ENCODE measurements at regions not wholly inside any gene's neighbourhood (a gene's known extent, or its start where the extent isn't known, plus 50 kb on each side); places are given as distances from the start of the nearest gene placed in this dataset.
"Not testable (repeated sequence)": the region's sequence is repeated elsewhere in the genome, so short reads cannot be mapped to it uniquely, and the experiment has no call there.

DNA sequence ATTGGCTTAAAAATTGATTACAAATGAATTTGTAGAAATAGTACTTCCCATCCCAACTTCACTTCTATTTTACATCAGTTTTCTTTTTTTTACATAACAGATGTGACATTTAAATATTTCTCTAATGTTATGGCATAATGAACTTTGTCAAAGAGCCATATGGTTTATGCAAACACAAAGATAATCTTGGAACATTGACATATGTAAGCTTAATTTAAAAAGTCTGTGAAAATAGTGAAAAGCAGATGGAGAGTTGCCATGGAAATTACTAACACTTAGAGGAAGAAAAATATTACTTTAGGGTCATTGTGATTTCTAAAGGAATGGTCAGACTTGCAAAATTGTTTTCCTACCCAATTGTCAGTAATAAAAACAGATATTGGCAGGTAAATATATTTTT is 232.4 kb downstream of the AEBP2 start:
- DNase-seq, result no peak

DNA sequence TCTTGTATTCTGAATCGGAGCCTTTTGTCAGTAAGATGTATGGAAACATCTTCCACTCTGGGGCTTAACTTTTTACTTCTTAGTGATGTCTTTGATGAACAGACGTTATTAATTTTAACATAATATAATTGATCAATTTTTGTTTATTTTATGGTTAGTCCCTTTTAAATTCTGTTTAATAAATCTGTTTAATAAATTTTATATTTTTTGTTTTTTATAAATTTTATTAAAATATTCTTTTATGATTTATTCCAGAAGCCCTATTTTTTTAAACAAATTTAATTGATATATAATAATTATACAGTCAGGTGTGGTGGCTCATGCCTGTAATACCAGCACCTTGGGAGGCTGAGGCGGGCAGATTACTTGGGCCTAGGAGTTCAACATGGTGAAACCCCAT is 235.1 kb downstream of the AEBP2 start:
- DNase-seq, result no peak

DNA sequence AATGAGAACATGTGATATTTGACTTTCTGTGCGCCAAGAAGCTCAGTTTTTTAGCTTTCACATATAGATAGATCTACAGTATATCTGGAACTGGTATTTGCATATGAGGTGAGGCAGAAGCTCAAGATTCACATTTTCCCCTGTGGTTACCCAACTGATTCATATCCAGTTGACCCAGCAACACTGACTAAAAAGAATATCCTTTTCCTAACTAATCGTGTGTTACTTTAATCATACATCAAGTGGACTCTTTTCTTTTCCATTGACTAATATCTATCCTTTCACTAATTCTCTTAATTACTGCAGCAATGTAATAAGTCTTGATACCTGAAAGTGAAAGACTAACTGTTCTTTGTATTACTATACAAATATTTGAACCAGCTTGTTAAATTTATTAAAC is 236.1 kb downstream of the AEBP2 start:
- DNase-seq, result no peak

DNA sequence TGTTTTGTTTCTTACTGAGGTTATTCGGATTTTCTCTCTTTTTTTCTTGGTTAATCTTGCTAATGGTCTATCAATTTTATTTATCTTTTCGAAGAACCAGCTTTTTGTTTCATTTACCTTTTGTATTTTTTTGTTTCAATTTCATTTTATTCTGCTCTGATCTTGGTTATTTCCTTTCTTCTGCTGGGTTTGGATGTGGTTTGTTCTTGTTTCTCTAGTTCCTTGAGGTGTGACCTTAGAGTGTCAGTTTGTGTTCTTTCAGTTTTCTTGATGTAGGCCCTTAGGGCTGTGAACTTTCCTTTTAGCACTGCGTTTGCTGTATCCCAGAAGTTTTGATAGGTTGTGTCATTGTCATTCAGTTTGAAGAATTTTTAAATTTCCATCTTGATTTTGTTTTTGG is 239.2 kb downstream of the AEBP2 start:
- not testable (repeated sequence) for DNase-seq

DNA sequence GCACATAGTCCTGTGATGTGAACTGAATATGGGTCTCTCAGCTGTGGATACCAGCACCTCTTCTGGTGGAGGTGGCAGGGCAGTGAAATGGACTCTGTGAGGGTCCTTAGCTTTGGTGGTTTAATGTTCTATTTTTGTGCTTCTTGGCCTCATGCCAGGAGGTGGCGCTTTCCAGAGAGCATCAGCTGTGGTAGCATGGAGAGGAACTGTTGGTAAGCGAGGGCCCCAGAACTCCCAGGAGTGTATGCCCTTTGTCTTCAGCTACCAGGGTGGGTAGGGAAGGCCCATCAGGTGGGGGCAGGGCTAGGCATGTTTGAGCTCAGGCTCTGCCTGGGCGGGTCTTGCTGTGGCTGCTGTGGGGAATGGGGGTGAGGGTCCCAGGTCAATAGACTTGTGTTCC is 241.7 kb downstream of the AEBP2 start:
- DNase-seq, result no peak

DNA sequence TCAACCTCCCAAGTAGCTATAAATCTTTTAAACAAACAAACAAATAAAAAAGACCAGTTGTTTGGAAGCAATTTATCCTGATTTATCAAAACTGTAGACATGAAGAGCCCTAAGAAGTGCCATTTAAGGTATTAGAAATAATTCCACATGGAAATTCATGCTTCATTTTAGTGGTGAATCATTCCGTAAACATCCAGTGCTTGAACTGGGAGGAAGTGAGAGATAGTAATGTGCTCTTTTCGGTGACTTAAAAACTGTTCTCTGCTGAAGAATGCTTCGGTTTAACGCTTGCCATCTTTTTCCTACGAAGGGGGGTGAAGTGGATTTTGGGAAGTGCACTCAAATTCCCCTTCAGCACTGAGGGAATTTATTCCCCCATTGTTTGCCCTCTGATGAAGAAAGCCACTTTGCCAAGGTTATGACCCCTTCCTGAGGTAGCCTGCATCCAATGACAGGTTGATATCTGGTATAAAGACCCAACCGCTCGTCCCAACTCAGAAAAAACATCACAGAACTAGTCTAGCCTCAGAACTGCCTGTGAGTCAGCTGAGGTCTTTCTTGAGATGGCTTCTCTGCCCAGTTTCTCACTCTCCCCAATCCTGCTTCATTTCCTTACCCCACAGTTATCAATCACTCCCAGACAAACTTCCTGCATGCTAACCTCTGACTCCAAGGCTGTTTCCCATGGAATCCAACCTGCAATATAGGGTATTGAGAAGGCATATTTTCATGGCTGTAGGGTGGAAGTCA is 244.1 kb downstream of the AEBP2 start:
- DNase-seq, result peak; percentile 81

DNA sequence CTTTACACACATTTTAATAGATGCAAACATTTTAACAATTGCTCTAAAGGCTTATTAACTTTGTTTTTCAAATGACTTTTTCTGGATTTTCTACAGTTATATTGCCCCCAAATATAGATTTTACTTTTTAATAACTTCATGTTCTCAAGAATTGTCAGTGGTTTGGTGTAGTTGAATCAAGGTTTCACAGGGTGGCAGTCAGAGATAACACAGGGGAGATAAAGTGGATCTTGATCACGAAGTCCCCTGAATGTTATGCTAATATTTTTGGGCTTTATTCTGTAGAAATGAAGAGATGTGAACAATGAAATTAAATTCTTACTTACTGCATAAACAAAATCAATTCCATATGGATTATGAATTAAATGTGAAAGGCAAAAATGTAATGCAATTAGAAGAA is 248.1 kb downstream of the AEBP2 start:
- no peak for DNase-seq

DNA sequence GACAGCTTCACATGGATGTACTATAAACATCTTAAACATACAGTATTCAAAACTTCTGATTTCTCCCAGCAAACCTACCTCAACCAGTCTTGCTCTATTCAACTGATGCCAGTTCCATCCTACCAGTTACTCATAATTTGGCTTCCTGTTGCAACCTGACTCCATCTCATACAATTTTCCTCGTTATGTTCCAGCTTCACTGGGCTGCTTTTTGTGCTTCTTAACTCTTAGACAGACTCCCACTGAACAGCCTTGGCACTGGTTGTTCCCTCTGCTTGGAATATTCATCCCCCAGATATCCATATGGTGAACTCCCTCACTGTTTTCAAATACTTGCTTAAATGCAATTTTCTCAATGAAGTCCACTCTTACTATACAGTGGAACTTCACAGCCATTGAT is 249.2 kb downstream of the AEBP2 start:
- DNase-seq, result no peak

DNA sequence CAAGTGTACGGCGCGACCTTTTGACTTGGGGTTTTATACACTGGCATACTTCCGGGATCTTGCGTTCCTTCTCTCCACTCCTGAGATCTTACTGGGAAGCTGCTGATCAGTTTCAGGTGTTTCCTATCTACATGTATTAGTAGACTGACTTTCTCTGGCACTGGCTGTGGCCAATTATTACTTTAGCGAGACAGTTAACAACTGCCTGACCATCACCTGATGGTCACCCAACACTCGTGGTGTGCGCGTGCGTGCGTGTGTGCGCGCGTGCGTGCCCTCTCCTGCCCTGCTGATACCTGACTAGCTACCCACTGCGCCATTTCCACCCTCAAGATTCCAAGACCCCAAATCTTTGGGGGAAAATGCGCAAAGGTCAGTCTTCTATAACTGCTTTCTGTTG is 249.9 kb downstream of the AEBP2 start:
- DNase-seq, result no peak

DNA sequence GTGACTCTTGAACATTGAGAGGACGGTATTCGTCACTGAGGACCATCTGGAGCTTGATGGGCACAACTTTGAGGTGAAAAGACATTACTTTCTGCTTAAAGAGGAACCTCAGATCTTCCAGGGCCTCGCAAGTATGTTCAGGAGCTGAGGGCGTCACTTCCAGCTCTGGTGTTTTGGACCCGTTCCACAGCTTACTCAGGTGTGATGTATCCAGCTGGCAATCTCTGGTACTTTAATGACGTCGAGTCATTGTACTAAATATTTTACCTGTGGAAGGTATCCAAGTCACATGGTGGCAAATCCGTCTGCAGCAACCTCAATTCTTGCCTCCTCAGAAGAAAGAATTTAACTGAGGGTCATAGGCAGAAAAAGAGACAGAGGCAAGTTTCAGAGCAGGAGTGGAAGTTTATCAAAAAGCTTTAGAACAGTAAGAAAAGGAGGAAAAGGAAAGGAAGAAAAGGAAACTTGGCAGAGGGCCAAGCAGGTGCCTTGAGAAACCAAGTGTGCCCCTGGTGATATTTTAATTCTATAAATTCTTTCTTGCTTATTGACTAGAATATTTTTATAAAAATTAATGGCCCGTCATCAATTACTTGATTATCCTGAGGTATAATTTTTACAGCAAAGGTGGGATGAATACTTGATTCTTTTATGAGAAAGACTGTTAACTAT is 250.6 kb downstream of the AEBP2 start:
- DNase-seq, result no peak

DNA sequence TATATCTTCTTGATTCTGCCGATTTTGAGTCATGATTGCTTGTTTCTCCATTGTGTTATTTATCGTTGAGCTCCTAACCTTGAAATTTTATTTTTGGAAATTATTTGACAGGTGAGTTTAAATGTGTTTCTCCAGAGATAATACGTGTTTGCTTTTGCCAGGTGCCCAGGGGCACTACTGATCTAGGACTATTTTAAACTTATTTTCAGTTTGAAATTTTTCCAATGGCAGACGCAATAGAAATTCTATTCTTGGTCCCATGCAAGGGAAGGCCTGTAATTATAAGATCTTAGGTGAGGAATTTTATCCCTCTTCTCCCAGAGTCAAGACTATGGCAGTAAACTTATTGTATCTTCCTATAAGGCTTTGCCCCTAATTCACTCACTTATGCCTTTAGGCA is 252.8 kb downstream of the AEBP2 start:
- DNase-seq, result no peak

DNA sequence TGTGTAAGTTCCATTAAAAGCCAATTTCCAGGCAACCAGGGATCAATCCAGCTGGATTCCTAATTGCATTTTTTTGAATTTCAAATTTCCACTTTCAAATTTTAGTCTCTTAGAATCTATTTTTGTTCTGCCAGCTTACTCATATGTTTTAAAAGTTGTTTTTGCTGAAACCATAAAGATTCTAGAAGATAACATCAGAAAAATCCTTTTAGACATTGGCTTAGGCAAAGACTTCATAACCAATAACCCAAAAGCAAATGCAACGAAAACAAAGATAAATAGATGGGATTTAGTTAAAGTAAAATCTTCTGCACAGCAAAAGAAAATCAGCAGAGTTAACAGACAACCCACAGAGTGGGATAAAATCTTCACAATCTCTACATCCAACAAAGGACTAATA is 253.3 kb downstream of the AEBP2 start:
- no peak for DNase-seq

DNA sequence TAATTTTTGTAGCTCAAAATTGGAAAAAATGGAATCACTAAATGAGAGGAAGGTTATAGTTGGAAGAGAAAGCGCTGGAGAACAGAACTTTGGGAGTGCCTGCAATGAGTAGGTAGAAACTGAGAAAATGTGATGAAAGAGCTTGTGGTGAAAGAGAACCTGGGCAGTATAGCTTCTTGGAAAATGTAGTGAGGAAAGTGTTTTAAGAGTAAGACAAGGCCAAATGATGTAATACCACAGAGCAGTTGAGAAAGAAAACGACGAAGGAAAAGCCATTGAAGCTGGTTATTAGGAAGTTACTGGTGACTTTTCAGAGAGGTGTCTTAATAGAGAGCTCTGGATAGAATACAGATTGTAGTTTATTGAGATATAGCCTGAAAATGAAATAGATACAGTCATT is 255.3 kb downstream of the AEBP2 start:
- DNase-seq, result no peak

DNA sequence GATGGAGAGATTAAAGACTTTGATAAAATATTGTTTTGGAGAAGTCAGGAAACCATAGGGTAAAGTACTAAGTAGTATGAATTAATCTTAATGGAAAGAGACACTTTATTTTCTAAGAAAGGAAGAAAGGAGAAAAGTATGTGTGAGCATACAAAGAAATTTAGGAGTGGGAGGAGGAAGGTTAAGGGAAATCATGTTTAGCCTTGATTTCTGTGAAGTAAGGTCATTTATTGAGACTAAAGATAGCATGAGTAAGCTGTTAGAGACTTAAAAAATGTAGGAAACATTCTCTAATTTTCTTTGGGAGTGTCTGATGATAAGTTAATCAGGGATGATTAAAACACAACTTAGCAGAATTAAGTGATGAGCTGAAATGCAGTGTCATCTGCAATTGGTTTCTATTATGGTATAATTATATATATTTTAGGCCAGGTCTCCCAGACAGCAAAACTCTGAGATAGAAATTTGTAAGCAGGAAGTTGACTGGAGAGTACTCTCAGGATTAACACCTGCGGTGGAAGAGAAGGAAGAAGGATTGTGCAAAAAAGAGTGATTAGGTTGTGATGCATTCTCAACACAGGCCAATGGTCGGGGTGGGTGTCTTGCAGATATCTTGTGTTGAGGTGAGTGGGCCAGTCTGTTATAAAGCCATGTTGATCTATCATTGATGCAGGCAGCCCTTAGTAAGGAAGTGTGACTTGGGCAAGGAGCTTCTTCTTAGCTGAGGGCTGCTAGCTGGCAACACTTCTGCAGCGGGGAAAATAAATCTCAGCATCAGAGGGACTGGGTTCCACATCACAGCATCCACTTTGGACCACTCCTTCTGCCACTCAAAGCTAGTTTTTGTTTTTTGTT is 256.2 kb downstream of the AEBP2 start:
- DNase-seq, result no peak

DNA sequence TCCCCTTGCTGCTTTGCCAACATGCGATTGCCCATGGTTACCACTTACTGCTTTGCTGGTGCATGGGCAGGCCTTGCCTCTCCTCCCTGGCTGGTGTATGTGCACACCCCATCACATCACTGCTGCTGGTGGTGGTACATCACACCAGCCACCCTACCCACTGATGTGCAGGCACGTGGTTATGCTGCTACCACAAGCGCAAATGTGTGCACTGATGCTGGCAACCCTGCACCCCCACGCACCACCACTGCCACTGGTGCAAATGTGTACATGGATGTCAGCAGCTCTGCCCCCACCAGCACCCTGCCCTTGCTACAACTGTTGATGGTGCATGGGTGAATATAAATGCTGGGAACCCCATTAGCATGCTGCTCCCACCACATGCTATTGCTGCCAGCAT is 261.7 kb downstream of the AEBP2 start:
- no peak for DNase-seq

DNA sequence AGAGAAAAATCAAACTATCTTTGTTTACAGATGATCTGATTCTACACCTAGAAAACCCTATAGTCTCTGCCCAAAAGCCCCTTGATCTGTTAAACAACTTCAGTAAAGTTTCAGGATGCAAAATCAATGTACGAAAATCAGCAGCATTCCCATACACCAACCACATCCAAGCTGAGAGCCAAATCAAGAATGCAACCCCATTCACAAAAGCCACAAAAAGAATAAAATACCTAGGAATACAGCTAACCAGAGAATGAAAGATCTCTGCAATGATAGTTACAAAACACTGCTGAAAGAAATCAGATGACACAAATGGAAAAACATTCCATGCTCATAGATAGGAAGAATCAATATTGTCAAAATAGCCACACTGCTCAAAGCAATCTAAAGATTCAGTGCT is 265.7 kb downstream of the AEBP2 start:
- no peak for DNase-seq

DNA sequence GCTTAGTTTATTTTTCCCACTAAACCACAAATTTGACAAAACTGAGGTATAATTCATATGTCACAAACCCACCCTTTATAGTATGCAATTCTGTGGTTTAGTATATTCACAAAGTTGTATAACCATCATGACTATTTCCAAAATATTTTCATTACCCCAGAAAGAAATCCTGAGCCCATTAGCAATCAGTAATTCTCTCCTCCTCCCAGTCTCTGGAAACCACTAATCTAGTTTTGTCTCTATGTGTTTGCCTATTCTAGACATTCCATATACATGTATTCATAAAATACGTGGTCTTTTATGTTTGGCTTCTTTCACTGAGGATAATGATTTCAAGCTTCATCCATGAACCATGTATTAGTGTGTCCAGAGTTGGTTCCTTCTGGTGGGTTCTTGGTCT is 267.6 kb downstream of the AEBP2 start:
- peak; percentile 27 for DNase-seq

DNA sequence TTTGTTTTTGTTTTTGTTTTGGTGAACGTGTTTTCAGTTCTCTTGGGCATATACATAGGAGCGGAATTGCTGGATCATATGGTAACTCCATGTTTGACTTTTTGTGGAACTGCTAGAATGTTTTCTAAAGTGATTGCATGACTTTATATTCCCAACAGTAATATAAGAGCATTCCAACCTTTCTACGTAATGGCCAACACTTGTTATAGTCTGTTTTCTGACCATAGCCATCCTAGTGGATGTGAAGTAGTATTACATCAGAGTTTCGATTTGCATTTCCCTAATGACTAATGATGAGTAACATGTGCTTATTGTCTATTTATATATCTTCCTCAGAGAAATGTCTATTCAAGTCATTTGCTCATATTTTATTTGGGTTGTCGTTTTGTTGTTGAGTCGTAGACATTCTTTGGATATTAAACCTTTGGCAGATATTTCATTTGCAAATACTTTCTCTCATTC is 268.7 kb downstream of the AEBP2 start:
- DNase-seq, result peak; percentile 91

DNA sequence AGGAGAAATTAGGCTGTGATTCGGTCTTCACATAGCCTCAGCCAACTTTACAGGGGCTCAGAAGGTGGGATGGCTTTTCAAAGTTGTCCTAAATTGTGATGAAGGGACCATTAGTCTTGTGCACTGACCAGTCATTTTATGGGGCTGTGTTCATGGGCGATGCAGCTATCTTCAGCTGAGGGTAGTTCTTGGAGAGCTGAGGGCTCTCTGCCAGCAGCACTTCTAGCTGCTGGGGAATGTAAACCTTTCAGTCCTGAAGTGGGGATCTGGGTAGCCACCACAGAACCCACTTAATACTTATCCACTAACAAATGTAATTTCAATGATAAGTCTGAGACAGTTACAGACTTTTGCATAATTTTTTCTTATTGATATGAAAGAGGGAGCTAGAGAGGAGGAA is 270.6 kb downstream of the AEBP2 start:
- DNase-seq, result no peak

DNA sequence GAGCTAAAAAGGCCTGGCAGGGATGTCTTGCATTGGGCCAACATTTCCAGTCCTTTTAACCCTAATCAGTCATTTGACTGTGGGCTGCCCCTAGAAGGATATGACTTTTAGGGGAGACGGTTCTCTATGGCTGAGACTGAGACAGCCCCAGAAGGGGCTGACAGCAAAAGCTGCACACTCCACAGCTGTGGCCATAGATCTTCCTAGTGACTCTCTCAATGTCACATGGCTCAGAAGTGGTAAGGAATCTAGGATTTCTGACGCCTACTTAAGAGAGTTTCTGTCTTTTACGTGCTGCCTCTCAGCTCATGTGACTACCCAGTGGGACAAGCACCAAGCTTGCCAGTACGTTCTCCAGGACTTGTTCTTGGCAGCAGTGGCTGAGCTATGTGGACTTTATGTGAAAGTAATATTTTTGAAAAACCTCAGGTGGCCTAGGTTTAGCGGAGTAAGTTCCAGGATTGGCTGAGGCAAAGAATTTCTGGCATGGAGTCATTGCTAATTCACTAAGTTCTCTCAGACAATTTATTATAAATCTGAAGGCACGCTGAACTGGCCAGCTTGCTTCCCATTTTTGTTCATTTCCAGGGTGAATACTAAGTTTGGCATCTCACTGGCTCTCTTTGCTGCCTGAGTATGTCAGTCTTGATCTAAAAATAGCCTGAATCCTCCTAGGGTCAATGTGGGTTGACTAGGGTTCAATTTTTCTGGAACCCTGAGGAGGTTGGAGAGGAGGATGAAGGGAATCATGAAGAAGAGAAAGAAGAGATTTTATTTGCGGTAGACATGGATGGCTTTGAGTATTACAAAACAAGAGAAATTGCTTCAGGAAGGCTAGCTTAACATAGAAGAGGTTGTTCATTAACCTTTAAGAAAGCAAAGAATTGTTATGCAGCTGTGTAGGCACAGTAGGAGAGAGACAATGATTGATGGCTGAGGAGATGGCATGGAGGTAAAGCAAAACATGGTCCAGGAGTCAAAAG is 271.8 kb downstream of the AEBP2 start:
- no peak for DNase-seq

DNA sequence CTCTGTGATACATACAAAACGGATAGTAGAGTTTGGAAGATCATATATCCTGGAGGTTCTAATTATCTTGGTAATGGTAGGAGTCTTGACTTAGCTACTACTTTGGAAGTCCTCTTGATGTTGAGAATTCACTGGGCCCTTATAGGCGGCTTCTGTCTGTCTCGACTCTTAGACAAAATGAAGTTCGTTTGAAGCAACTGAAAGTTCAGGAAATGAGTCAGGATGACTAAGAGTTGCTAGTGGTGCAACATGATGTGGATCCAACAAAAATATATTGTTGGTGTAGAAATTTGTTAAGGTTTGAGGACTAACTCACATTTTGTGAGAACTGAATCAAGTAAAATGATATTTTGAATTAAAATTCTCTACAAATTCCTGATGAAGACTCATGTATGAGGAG is 272.7 kb downstream of the AEBP2 start:
- peak; percentile 84 for DNase-seq

DNA sequence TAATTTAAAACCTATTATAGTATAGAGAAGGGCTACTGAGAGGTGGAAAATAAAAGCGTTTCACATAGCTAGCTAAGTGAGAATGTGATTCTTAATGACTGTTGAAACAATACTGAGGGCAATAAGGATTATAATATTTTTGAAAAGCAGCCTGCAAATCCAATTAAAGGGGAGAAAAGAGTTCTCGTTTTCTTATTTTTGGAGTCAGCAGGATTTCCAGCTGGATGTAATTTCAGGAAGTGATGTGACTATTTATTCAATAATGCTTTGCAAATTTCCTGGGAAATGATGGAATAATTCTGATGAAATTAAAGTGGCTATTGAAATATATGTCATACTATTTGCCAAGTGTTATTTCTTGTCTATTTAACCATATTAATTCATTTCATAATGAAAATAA is 279.1 kb downstream of the AEBP2 start:
- DNase-seq, result no peak

DNA sequence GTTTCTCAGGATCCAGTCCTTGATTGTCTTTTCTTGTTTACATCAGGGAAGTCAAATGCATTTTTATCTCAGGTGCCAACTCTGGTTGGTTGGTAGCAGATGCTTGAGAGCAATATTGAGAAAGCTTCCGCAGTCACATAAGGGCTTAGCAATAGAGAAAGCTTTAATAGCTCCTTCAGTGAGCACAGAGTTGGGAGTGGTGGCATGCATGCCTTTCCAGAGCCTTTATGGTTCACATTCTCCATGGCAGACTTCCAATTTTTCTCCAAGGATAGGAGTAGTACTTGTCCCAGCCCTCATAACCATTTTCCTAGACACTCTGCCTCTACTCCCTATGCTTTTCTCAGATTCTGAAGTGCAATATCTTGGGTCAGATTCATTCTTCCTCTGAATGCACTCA is 280.4 kb downstream of the AEBP2 start:
- DNase-seq, result no peak

Data from HCEC 1CT (cell line).